ENCODE measurements at regions not wholly inside any gene's neighbourhood (a gene's known extent, or its start where the extent isn't known, plus 50 kb on each side); places are given as distances from the start of the nearest gene placed in this dataset.

DNA sequence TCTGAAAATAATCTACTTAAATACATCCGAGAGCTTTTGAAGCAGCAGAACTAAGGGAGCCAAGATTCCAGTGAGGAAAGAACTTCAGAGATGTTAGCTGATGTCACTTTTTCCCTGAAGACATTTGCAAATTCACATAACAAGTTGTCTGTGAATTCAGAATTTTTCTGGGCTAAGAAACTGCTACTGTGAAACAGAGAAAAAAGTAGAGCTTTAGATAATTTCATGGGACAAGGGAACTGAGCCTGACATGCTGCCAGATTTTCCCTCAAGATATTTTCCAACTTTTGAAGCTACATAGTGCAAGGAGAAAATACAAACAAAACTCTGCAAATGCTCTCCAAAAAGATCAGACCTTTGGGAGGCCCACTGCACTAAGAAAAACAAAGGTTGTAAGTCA, 484.2 kb downstream of the ANKRD7 start:
- Mint-ChIP-seq H3K36me3 (no peaks in the 10 kb centered on the region), H3K9me3 (no peaks in the 10 kb centered on the region), H3K4me1 (ENCODE audit: unreplicated experiment) (no peaks in the 10 kb centered on the region), H3K4me3 (no peak overlapping the region), H3K27ac (no peak overlapping the region), H3K27me3 (no peaks in the 10 kb centered on the region)
- DNase-seq (ENCODE audit: extremely low spot score, unreplicated experiment): no peak
- TF ChIP-seq, protein P1, sequence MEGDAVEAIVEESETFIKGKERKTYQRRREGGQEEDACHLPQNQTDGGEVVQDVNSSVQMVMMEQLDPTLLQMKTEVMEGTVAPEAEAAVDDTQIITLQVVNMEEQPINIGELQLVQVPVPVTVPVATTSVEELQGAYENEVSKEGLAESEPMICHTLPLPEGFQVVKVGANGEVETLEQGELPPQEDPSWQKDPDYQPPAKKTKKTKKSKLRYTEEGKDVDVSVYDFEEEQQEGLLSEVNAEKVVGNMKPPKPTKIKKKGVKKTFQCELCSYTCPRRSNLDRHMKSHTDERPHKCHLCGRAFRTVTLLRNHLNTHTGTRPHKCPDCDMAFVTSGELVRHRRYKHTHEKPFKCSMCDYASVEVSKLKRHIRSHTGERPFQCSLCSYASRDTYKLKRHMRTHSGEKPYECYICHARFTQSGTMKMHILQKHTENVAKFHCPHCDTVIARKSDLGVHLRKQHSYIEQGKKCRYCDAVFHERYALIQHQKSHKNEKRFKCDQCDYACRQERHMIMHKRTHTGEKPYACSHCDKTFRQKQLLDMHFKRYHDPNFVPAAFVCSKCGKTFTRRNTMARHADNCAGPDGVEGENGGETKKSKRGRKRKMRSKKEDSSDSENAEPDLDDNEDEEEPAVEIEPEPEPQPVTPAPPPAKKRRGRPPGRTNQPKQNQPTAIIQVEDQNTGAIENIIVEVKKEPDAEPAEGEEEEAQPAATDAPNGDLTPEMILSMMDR (conservative IDR thresholded peaks at IDR 0.05): no peak

DNA sequence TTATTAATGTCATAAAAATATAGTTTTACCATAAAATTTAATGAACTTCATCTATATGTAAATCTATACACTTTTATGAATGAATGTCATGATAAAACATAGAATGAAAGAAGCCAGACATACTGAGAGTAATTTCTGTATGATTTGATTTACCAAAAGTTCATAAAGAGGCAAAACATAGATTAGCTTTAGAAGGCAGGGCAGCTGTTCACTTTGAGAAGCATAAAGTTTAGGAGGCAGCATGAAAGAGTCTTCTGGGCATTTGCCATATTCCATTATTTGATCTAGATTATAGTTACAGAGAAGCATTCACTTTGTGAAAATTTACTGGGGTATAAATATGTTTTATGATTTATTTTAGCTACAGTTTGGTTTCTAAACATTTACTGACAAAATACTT, 487.2 kb downstream of the ANKRD7 start:
- H3K4me3 Mint-ChIP-seq: no peak overlapping the region
- H3K36me3 Mint-ChIP-seq: no peaks in the 10 kb centered on the region
- no peak overlapping the region for H3K27ac Mint-ChIP-seq
- no peaks in the 10 kb centered on the region for H3K9me3 Mint-ChIP-seq
- no peaks in the 10 kb centered on the region for H3K4me1 Mint-ChIP-seq (ENCODE audit: unreplicated experiment)
- TF ChIP-seq, protein P1 (conservative IDR thresholded peaks at IDR 0.05): no peak
- no peaks in the 10 kb centered on the region for H3K27me3 Mint-ChIP-seq
- DNase-seq (ENCODE audit: extremely low spot score, unreplicated experiment): no peak

DNA sequence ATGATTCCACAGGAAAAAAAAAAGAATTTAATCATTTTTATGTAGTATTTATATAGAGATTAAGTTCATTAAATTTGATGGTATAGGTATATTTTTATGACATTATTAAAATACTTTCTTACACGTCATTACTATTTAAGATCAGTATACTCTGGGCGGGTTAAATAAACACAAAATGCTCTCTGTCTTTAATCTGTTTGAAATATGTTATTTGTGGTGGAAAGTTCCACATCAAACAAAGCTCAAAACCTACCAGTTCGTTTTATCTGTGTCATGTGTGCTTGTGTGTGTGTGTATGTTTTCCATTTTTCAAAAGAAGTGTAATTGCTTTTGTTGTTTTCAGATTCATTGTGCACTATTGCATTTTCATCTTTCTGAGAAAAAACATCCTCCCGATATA, 488.5 kb downstream of the ANKRD7 start:
- no peak for DNase-seq (ENCODE audit: extremely low spot score, unreplicated experiment)
- H3K36me3 Mint-ChIP-seq: no peaks in the 10 kb centered on the region
- no peaks in the 10 kb centered on the region for H3K27me3 Mint-ChIP-seq
- TF ChIP-seq, protein P1 (conservative IDR thresholded peaks at IDR 0.05): no peak
- no peak overlapping the region for H3K4me3 Mint-ChIP-seq
- H3K4me1 Mint-ChIP-seq (ENCODE audit: unreplicated experiment): no peaks in the 10 kb centered on the region
- no peaks in the 10 kb centered on the region for H3K9me3 Mint-ChIP-seq
- H3K27ac Mint-ChIP-seq: no peak overlapping the region

DNA sequence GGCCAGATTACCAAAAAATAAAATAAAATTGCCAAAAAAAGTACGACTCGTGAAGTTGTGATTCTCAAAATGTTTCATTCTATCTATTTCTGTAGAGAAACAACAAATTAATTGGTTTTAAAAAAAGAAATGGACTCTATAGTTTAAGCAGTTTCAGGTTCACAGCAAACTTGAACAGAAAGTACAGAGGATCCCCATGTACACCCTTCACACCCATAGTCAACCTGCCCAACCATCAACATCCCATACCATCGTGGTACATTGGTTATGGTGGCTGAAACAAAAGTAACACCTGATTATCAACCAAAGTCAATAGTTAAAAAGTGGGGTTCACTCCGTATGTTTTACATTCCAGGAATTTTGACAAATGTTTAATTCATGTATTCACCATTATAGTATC, 496.1 kb downstream of the ANKRD7 start:
- Mint-ChIP-seq H3K4me1 (ENCODE audit: unreplicated experiment) (no peaks in the 10 kb centered on the region), H3K9me3 (no peaks in the 10 kb centered on the region), H3K36me3 (no peaks in the 10 kb centered on the region), H3K4me3 (no peak overlapping the region), H3K27ac (no peak overlapping the region), H3K27me3 (no peaks in the 10 kb centered on the region)
- no peak for DNase-seq (ENCODE audit: extremely low spot score, unreplicated experiment)
- TF ChIP-seq, protein P1 (conservative IDR thresholded peaks at IDR 0.05): no peak

DNA sequence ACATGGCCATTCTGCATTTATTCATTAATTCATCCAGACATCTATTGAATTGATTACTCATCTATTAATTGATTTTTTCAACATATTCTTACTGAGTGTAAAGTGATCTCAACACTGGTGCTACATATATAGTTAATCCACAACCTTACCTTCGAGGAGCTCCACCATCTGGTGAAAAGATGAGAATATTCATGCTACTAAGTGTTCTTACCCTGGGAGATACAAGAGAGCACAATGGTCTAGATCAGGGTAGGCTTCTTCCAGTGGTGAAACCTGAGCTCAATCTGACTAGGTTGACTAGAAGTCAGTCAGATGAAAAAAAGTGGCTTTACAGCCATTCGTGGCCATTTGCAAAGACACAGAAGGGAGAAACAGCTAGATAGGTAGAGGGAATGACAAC, 507.4 kb downstream of the ANKRD7 start:
- Mint-ChIP-seq H3K4me1 (ENCODE audit: unreplicated experiment) (no peaks in the 10 kb centered on the region), H3K27me3 (no peaks in the 10 kb centered on the region), H3K27ac (no peak overlapping the region), H3K36me3 (no peaks in the 10 kb centered on the region), H3K9me3 (no peaks in the 10 kb centered on the region), H3K4me3 (no peak overlapping the region)
- DNase-seq (ENCODE audit: extremely low spot score, unreplicated experiment): no peak
- TF ChIP-seq, protein P1 (conservative IDR thresholded peaks at IDR 0.05): no peak

DNA sequence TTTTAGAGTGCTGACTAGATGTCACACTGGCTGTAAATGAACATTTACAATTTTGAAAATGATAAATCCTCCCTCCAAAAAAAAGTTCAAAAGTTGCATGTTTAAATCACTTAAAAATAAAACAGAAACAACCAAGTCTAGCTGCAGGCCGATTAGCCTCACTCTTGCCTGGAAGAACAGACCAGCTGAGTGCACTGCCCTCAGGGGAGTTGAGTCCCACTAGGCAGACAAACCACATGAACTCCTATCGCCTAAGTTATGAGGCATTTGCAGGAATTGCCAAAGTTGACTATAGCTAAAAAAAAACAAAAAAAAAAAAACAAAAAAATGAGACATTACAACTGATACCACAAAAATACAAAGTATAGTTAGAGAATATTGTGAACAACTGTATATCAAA, 510.0 kb downstream of the ANKRD7 start:
- H3K4me3 Mint-ChIP-seq: no peak overlapping the region
- TF ChIP-seq, protein P1 (conservative IDR thresholded peaks at IDR 0.05): no peak
- H3K9me3 Mint-ChIP-seq: no peaks in the 10 kb centered on the region
- H3K36me3 Mint-ChIP-seq: no peaks in the 10 kb centered on the region
- no peaks in the 10 kb centered on the region for H3K27me3 Mint-ChIP-seq
- H3K4me1 Mint-ChIP-seq (ENCODE audit: unreplicated experiment): no peaks in the 10 kb centered on the region
- DNase-seq (ENCODE audit: extremely low spot score, unreplicated experiment): no peak
- H3K27ac Mint-ChIP-seq: no peak overlapping the region
